A549 (cell line): ENCODE measurements at regions not wholly inside any gene's neighbourhood (a gene's known extent, or its start where the extent isn't known, plus 50 kb on each side); places are given as distances from the start of the nearest gene placed in this dataset.

ENCODE experiments used
- BHLHE40 ChIP-seq: IDR thresholded peaks from 2 replicates; pipeline ENCODE4 v1.6.1; 2012; ENCODE audit warnings: low read depth, low read length, inconsistent platforms
- EP300 ChIP-seq, 2 experiments: fragments of >200 bp; sonication (Bioruptor Twin); formaldehyde crosslinking; IDR thresholded peaks; 2 replicates in 1 of 2; 3 replicates in 1 of 2; pipeline ENCODE4 v1.6.1; 2016 to 2017
- POLR2A ChIP-seq: IDR thresholded peaks from 2 replicates; pipeline ENCODE4 v1.6.1; 2012; ENCODE audit warnings: mild to moderate bottlenecking, low read length
- RFX5 ChIP-seq: fragments of 450-650 bp; IDR thresholded peaks from 2 replicates; pipeline ENCODE4 v1.7.1; 2014; ENCODE audit warnings: antibody characterized with exemption, mild to moderate bottlenecking, moderate library complexity
- SMC3 ChIP-seq: fragments of >200 bp; sonication (Bioruptor Twin); formaldehyde crosslinking; IDR thresholded peaks from 3 replicates; pipeline ENCODE4 v1.6.1; 2018; ENCODE audit warnings: inconsistent platforms
- SREBF2 ChIP-seq: fragments of 450-650 bp; IDR thresholded peaks from 2 replicates; pipeline ENCODE4 v1.6.1; 2014; ENCODE audit warnings: mild to moderate bottlenecking, moderate library complexity
- ZC3H11A ChIP-seq: fragments of 450-650 bp; IDR thresholded peaks from 2 replicates; pipeline ENCODE4 v1.6.1; 2014; ENCODE audit warnings: antibody characterized with exemption, mild to moderate bottlenecking
- TF ChIP-seq, protein P1 (sequence below): fragments of >200 bp; sonication (Bioruptor Twin); formaldehyde crosslinking; IDR thresholded peaks from 3 replicates; pipeline ENCODE4 v1.5.1; 2016
- TF ChIP-seq, protein P2 (sequence below): IDR thresholded peaks from 2 replicates; pipeline ENCODE4 v1.6.1; 2012

DNA sequence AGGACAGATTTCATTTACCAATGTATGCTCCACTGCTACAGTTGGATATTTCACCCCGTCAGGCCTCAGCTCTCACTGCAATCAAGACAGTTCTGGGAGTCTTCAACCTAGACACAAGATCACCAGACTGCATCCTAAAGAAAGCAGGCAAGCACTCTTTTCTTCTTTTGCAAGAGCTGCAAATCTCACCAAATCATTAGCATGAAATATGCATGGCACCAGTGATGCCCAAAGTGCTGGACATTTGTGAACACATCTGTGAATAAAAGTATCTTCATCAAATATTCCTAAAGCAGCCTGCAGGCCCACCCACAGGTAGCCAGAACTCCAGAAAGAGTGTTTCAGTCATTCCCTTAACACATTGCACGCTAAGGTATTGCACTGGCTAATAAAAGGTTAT lies 87.5 kb downstream of the RBM43 start:
- no peak for TF ChIP-seq RFX5
- TF ChIP-seq, protein P1, sequence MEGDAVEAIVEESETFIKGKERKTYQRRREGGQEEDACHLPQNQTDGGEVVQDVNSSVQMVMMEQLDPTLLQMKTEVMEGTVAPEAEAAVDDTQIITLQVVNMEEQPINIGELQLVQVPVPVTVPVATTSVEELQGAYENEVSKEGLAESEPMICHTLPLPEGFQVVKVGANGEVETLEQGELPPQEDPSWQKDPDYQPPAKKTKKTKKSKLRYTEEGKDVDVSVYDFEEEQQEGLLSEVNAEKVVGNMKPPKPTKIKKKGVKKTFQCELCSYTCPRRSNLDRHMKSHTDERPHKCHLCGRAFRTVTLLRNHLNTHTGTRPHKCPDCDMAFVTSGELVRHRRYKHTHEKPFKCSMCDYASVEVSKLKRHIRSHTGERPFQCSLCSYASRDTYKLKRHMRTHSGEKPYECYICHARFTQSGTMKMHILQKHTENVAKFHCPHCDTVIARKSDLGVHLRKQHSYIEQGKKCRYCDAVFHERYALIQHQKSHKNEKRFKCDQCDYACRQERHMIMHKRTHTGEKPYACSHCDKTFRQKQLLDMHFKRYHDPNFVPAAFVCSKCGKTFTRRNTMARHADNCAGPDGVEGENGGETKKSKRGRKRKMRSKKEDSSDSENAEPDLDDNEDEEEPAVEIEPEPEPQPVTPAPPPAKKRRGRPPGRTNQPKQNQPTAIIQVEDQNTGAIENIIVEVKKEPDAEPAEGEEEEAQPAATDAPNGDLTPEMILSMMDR, result no peak
- no peak for TF ChIP-seq POLR2A
- no peak for TF ChIP-seq SMC3
- TF ChIP-seq SREBF2, result no peak
- TF ChIP-seq BHLHE40, result no peak
- TF ChIP-seq, protein P2, sequence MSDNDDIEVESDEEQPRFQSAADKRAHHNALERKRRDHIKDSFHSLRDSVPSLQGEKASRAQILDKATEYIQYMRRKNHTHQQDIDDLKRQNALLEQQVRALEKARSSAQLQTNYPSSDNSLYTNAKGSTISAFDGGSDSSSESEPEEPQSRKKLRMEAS, result no peak
- no peak for TF ChIP-seq ZC3H11A
- TF ChIP-seq EP300 (IDR thresholded peaks at IDR 0.05), result no peak
